Lower lobe of right lung (tissue), 2 donors: ENCODE measurements at regions not wholly inside any gene's neighbourhood (a gene's known extent, or its start where the extent isn't known, plus 50 kb on each side); places are given as distances from the start of the nearest gene placed in this dataset.

Source experiments
- ATAC-seq, 2 donors: fragments of 200-7000 bp; cut with Tn5 transposase; one replicate each; pipeline ENCODE4 v1.9.1; 2020 to 2022; ENCODE audit warnings: mild to moderate bottlenecking in 2 of 2, moderate library complexity in 2 of 2
- DNase-seq: peaks from one replicate; pipeline ENCODE4 v3.0.0-alpha.2; 2020
- H3K27ac ChIP-seq: fragments of 200-600 bp; one replicate; pipeline ENCODE4 v1.8.0; 2022
- H3K27me3 ChIP-seq: fragments of 200-600 bp; one replicate; pipeline ENCODE4 v1.8.0; 2022; ENCODE audit warnings: low read depth
- H3K36me3 ChIP-seq: fragments of 200-600 bp; one replicate; pipeline ENCODE4 v1.8.0; 2022; ENCODE audit warnings: mild to moderate bottlenecking
- H3K4me1 ChIP-seq: fragments of 200-600 bp; one replicate; pipeline ENCODE4 v1.8.0; 2022
- H3K4me3 ChIP-seq: fragments of 200-600 bp; one replicate; pipeline ENCODE4 v1.8.0; 2022; ENCODE audit warnings: mild to moderate bottlenecking
- H3K9me3 ChIP-seq: fragments of 200-600 bp; one replicate; pipeline ENCODE4 v1.8.0; 2022
- intact Hi-C: fragments of 100-400 bp; cut with DNase I; formaldehyde crosslinking; loops from one replicate; pipeline ENCODE4 v1.11.0; 2022
- TF ChIP-seq, protein P1 (sequence below): fragments of 200-600 bp; IDR thresholded peaks from one replicate; pipeline ENCODE4 v1.8.0; 2022; ENCODE audit warnings: antibody characterized with exemption, mild to moderate bottlenecking
- donor health status: DM: no; HTN: yes; CAD: no; lungs with severe emphysema.

DNA sequence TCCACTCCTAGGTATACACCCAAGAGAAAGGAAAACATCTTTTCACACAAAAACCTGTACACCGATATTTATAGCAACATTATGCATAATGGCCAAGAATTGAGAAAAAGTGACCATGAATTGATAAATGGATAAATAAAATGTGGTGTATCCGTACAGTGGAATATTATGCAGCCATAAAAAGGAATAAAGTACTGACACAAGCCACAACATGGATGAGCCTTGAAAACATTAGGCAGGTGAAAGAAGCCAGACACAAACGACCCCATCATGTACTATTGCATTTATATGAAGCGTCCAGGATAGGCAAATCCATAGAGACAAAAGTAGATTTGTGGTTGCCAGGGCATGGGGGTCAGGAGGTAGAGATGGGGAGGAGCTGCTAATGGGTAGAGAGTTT is 64.2 kb upstream of the SLC6A6 start:
- Histone ChIP-seq H3K36me3 (no peaks in the 10 kb centered on the region), H3K4me1 (peaks cover 3% of the 10 kb centered on the region), H3K9me3 (no peaks in the 10 kb centered on the region), H3K4me3 (no peak overlapping the region), H3K27me3 (no peaks in the 10 kb centered on the region), H3K27ac (no peak overlapping the region)
- DNase-seq (no peak), ATAC-seq (no peak)
- TF ChIP-seq, protein P1, sequence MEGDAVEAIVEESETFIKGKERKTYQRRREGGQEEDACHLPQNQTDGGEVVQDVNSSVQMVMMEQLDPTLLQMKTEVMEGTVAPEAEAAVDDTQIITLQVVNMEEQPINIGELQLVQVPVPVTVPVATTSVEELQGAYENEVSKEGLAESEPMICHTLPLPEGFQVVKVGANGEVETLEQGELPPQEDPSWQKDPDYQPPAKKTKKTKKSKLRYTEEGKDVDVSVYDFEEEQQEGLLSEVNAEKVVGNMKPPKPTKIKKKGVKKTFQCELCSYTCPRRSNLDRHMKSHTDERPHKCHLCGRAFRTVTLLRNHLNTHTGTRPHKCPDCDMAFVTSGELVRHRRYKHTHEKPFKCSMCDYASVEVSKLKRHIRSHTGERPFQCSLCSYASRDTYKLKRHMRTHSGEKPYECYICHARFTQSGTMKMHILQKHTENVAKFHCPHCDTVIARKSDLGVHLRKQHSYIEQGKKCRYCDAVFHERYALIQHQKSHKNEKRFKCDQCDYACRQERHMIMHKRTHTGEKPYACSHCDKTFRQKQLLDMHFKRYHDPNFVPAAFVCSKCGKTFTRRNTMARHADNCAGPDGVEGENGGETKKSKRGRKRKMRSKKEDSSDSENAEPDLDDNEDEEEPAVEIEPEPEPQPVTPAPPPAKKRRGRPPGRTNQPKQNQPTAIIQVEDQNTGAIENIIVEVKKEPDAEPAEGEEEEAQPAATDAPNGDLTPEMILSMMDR = no peak
- intact Hi-C loops = no loop called here

DNA sequence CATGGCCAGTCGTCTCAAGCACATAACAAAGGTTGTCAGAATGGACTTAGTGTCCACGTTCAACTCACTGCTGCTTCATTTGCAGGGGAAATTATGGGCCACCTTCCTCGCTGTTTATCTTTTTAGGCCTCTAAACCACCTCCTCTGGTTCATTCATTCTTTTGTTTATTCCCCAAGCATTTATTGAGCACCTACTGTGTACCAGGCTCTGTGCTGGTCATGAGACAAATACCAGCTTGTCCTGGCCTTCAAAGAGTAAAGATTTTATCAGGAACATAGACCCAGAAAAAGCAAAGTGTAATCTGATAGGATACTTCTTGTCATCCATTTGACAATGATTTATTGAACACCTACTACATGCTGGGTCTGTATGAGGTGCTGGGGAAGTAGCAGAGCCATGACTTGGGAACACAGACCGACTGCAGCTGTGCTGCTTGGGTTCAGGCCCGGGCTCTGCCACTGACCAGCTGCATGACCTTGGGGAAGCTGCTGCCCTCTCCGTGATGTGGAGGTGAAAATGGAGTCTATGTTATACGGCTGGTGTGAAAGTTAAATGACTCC is 63.4 kb upstream of the SLC6A6 start:
- DNase-seq (no peak), ATAC-seq (no peak)
- no peaks in the 10 kb centered on the region for H3K36me3 ChIP-seq
- H3K4me1 ChIP-seq = peaks cover 3% of the 10 kb centered on the region
- TF ChIP-seq, protein P1 = no peak
- H3K27ac ChIP-seq = no peak overlapping the region
- H3K27me3 ChIP-seq = no peaks in the 10 kb centered on the region
- no peak overlapping the region for H3K4me3 ChIP-seq
- intact Hi-C loops = no loop called here
- H3K9me3 ChIP-seq = no peaks in the 10 kb centered on the region

DNA sequence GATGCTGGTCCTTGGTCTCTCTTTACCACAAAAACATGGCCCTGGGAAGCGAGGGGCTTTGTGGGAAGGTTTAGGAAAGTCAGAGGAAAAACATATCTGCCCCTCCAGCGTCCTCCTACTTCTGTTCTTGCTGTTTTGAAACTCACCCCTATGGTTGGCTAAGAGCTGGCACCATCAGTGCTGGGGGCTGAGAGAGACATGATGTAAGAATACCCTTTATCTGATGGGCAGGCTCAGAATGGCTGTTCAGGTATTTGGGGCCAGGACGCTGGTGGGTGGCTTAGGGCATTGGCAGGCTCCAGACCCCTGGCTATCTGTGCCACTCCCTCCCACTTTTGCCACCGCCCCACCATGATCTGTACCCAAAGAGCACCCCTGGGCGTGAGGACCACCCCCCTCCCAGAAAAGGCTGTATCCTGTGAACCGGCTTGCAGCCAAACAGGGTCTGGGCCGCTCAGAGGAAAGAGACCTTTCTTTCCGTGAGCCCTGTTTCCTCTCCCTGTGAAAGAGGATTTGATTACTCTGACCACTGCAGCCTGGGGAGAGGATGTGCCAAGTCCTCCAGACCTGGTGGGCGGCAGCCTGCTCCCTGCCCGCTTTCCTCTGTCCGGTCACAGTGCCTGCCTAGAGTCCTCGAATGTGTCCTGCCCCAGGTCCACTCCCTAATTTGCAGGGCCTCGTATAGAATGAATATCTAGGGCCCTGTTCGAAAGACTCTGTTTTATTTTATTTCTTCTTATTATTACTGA is 61.3 kb upstream of the SLC6A6 start:
- intact Hi-C loops = no loop called here
- DNase-seq (no peak), ATAC-seq (peak in 1 of 2 donors; percentile 12)
- Histone ChIP-seq H3K36me3 (no peaks in the 10 kb centered on the region), H3K27me3 (no peaks in the 10 kb centered on the region), H3K27ac (no peak overlapping the region), H3K9me3 (no peaks in the 10 kb centered on the region), H3K4me3 (no peak overlapping the region), H3K4me1 (no peaks in the 10 kb centered on the region)
- TF ChIP-seq, protein P1 = no peak

DNA sequence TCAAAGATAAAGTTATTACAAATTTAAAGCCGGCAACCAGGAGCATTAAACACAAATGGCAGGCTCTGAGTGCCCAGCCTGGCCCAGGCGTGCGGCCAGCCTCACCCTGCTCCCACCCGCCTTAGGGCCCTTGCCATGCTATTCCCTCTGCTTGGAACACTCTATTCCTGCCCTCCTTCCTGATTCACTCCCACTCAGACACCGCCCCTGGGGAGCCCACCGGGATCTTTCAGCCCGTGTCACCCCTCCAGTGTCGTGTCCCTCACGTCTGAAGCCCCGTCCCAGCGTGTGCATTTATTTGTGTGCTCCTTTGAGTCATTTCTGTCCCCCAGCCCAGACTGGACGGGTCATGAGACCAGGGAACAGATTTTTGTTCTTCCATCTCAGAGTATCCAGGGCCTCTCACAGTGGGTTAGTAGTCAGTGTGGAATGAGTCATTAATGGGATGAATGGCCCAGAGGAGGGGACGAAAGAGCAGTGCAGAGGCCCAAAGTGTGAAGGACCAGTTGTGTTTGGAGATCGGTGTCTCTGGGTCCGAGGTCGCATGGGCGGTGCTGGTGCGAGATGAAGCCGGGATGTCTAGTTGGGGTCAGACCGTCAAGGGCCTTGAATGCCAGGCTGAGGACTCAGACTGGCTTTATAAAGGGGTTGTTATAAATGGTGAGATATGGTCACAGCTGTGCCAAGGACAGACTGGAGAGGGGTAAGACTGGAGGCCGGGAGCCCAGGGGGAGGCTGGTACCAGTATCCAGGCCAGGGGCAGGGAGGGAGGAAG is 58.9 kb upstream of the SLC6A6 start:
- Histone ChIP-seq H3K4me1 (no peaks in the 10 kb centered on the region), H3K9me3 (no peaks in the 10 kb centered on the region), H3K27me3 (no peaks in the 10 kb centered on the region), H3K27ac (no peak overlapping the region), H3K36me3 (no peaks in the 10 kb centered on the region), H3K4me3 (no peak overlapping the region)
- TF ChIP-seq, protein P1 = no peak
- intact Hi-C loops = no loop called here
- DNase-seq (no peak), ATAC-seq (no peak)

DNA sequence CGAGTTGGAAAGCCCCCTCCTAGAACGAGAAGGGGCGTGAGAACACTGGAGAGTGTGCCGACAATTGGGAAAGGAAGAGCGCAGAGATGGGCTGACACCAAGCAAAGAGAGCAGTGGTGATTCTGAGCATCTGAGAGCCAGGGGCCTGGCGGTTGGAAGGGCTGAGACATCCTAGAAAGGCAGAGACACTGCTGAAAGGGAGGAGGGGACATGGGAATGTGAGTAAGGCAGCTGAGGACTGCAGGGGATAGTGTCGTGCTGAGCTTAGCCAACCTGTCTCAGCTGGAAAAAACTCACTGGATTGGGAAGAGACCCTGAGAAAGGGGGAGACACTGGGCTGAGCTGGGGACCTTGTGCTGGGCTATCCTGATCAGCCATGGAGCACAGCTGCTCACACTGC is 58.1 kb upstream of the SLC6A6 start:
- no peak overlapping the region for H3K4me3 ChIP-seq
- TF ChIP-seq, protein P1 = no peak
- no peak overlapping the region for H3K27ac ChIP-seq
- H3K36me3 ChIP-seq = no peaks in the 10 kb centered on the region
- DNase-seq (no peak), ATAC-seq (no peak)
- intact Hi-C loops = no loop called here
- no peaks in the 10 kb centered on the region for H3K27me3 ChIP-seq
- H3K9me3 ChIP-seq = no peaks in the 10 kb centered on the region
- H3K4me1 ChIP-seq = no peaks in the 10 kb centered on the region
